Aorta (tissue), 5 donors: ENCODE measurements at regions not wholly inside any gene's neighbourhood (a gene's known extent, or its start where the extent isn't known, plus 50 kb on each side); places are given as distances from the start of the nearest gene placed in this dataset.
A peak's percentile ranks its signal among the peaks of the same experiment; 100 is the strongest.

Experiments
- ATAC-seq: fragments of 200-7000 bp; cut with Tn5 transposase; one replicate; pipeline ENCODE4 v1.9.1; 2022; ENCODE audit warnings: moderate library complexity; ENCODE audit not compliant: low FRiP score
- DNase-seq, 2 donors: peaks; one replicate each; pipeline ENCODE4 v3.0.0-alpha.2; 2020
- H3K27ac ChIP-seq, 2 donors: one replicate each; pipeline ENCODE4 v1.5.1; 2013; ENCODE audit warnings: low read length in 2 of 2, mild to moderate bottlenecking in 2 of 2, moderate library complexity in 2 of 2, control low read depth in 1 of 2, inconsistent platforms in 1 of 2, low read depth in 1 of 2
- H3K27me3 ChIP-seq, 2 donors: one replicate each; pipeline ENCODE4 v1.6.1; 2013; ENCODE audit warnings: control low read depth in 1 of 2, low read length in 1 of 2, mild to moderate bottlenecking in 1 of 2, moderate library complexity in 1 of 2; ENCODE audit not compliant: insufficient read depth in 2 of 2, control insufficient read depth in 1 of 2
- H3K36me3 ChIP-seq, 2 donors: one replicate each; pipeline ENCODE4 v1.6.1; 2013; ENCODE audit warnings: control low read depth in 1 of 2, low read length in 1 of 2, mild to moderate bottlenecking in 1 of 2; ENCODE audit not compliant: insufficient read depth in 2 of 2, control insufficient read depth in 1 of 2
- H3K4me1 ChIP-seq, 2 donors: one replicate each; pipeline ENCODE4 v1.6.1; 2013; ENCODE audit warnings: low read length in 2 of 2, control low read depth in 1 of 2, mild to moderate bottlenecking in 1 of 2, moderate library complexity in 1 of 2; ENCODE audit not compliant: insufficient read depth in 2 of 2, control insufficient read depth in 1 of 2
- H3K4me3 ChIP-seq, 2 donors: one replicate each; pipeline ENCODE4 v1.5.1; 2013; ENCODE audit warnings: low read length in 2 of 2, control low read depth in 1 of 2, mild to moderate bottlenecking in 1 of 2
- H3K9me3 ChIP-seq: one replicate; pipeline ENCODE4 v1.6.1; 2013; ENCODE audit warnings: mild to moderate bottlenecking, low read length; ENCODE audit not compliant: control insufficient read depth
- WGBS, 2 donors: extraction: QIAGEN DNeasy Blood & Tissue Kit; methylation state at CpG; one replicate each; pipeline ENCODE4 v1.1.7; 2013; 5-methylcytosine and 5-hydroxymethylcytosine counted together
- intact Hi-C, 2 donors: fragments of 100-400 bp; cut with DNase I; formaldehyde crosslinking; loops; one replicate each; pipeline versions ENCODE4 v1.14.2 to v1.15.0; 2022
- donor health status: healthy with polysubstance abuse.
- donor health status: Bipolar disorder and iron deficiency.
- donor health status: DM: no; HTN: no; CAD: no.
- donor health status: DM: no; HTN: no; CAD: no.
- donor health status: DM: yes; HTN: yes; CAD: no.

- Histone ChIP-seq H3K9me3 (no peaks in the 10 kb centered on the region), H3K27me3 (no peaks in the 10 kb centered on the region), H3K4me1 (no peaks in the 10 kb centered on the region), H3K4me3 (no peak overlapping the region), H3K27ac (no peak overlapping the region), H3K36me3 (no peaks in the 10 kb centered on the region)
- no peak for DNase-seq
- intact Hi-C loops = no loop called here
- ATAC-seq = no peak
Observed at GRCh38 chr3:103170651-103171050, 735.8 kb downstream of the ZPLD1 start.

GRCh38 chr3:103173940-103174339 lies 739.1 kb downstream of the ZPLD1 start:
- 96 to 98% methylated on average over 1 of the region's 1 CpG for WGBS, 2 donors
- no peaks in the 10 kb centered on the region for H3K27me3 ChIP-seq
- no peak overlapping the region for H3K27ac ChIP-seq
- H3K4me1 ChIP-seq = no peaks in the 10 kb centered on the region
- no peak overlapping the region for H3K4me3 ChIP-seq
- intact Hi-C loops = no loop called here
- ATAC-seq (no peak), DNase-seq (no peak)
- H3K36me3 ChIP-seq = no peaks in the 10 kb centered on the region
- H3K9me3 ChIP-seq = no peaks in the 10 kb centered on the region

- Histone ChIP-seq H3K4me3 (no peak overlapping the region), H3K27me3 (no peaks in the 10 kb centered on the region), H3K4me1 (no peaks in the 10 kb centered on the region), H3K27ac (no peak overlapping the region), H3K9me3 (no peaks in the 10 kb centered on the region), H3K36me3 (no peaks in the 10 kb centered on the region)
- DNase-seq = no peak
- intact Hi-C loops = no loop called here
- ATAC-seq = no peak
Observed at GRCh38 chr3:103181160-103181559, 746.3 kb downstream of the ZPLD1 start.

GRCh38 chr3:103184772-103185171 lies 750.0 kb downstream of the ZPLD1 start:
- no peak for DNase-seq
- Histone ChIP-seq H3K4me3 (no peak overlapping the region), H3K27ac (no peak overlapping the region), H3K4me1 (no peaks in the 10 kb centered on the region), H3K36me3 (no peaks in the 10 kb centered on the region), H3K27me3 (no peaks in the 10 kb centered on the region), H3K9me3 (no peaks in the 10 kb centered on the region)
- intact Hi-C loops = no loop called here
- ATAC-seq = no peak

- intact Hi-C loops = no loop called here
- no peaks in the 10 kb centered on the region for H3K27me3 ChIP-seq
- ATAC-seq (no peak), DNase-seq (no peak)
- no peak overlapping the region for H3K27ac ChIP-seq
- H3K4me1 ChIP-seq = no peaks in the 10 kb centered on the region
- no peaks in the 10 kb centered on the region for H3K9me3 ChIP-seq
- H3K36me3 ChIP-seq = no peaks in the 10 kb centered on the region
- H3K4me3 ChIP-seq = no peak overlapping the region
Observed at GRCh38 chr3:103189941-103190340, 755.1 kb downstream of the ZPLD1 start.

- H3K36me3 ChIP-seq = no peaks in the 10 kb centered on the region
- no peaks in the 10 kb centered on the region for H3K9me3 ChIP-seq
- intact Hi-C loops = no loop called here
- no peak overlapping the region for H3K27ac ChIP-seq
- ATAC-seq = no peak
- no peaks in the 10 kb centered on the region for H3K4me1 ChIP-seq
- H3K27me3 ChIP-seq = no peaks in the 10 kb centered on the region
- no peak overlapping the region for H3K4me3 ChIP-seq
- DNase-seq = no peak
- WGBS, 2 donors = 6 to 15% methylated on average over 4 of the region's 4 CpGs
Observed at GRCh38 chr3:103195216-103195615, 760.4 kb downstream of the ZPLD1 start.

GRCh38 chr3:103203441-103203840 lies 768.6 kb downstream of the ZPLD1 start:
- H3K36me3 ChIP-seq = no peaks in the 10 kb centered on the region
- no peaks in the 10 kb centered on the region for H3K9me3 ChIP-seq
- DNase-seq (no peak), ATAC-seq (no peak)
- H3K4me3 ChIP-seq = no peak overlapping the region
- no peaks in the 10 kb centered on the region for H3K4me1 ChIP-seq
- intact Hi-C loops = no loop called here
- H3K27me3 ChIP-seq = no peaks in the 10 kb centered on the region
- no peak overlapping the region for H3K27ac ChIP-seq
- WGBS, 2 donors = 90 to 97% methylated on average over 4 of the region's 4 CpGs

- Histone ChIP-seq H3K9me3 (peaks cover 2% of the 10 kb centered on the region), H3K27me3 (no peaks in the 10 kb centered on the region), H3K4me1 (no peaks in the 10 kb centered on the region), H3K27ac (no peak overlapping the region), H3K4me3 (no peak overlapping the region), H3K36me3 (no peaks in the 10 kb centered on the region)
- ATAC-seq (no peak), DNase-seq (peak in 1 of 2 donors; percentile 34)
- WGBS, 2 donors = 12 to 16% methylated on average over 7 of the region's 7 CpGs
- intact Hi-C loops = no loop called here
Observed at GRCh38 chr3:103210583-103210982, 775.8 kb downstream of the ZPLD1 start.

- H3K4me3 ChIP-seq = no peak overlapping the region
- ATAC-seq (no peak), DNase-seq (no peak)
- H3K9me3 ChIP-seq = no peaks in the 10 kb centered on the region
- intact Hi-C loops = no loop called here
- no peaks in the 10 kb centered on the region for H3K27me3 ChIP-seq
- no peak overlapping the region for H3K27ac ChIP-seq
- 15 to 64% methylated on average over 1 of the region's 1 CpG for WGBS, 2 donors
- no peaks in the 10 kb centered on the region for H3K36me3 ChIP-seq
- no peaks in the 10 kb centered on the region for H3K4me1 ChIP-seq
Observed at GRCh38 chr3:103218146-103218545, 783.3 kb downstream of the ZPLD1 start.

GRCh38 chr3:103218793-103219192 lies 784.0 kb downstream of the ZPLD1 start:
- Histone ChIP-seq H3K36me3 (no peaks in the 10 kb centered on the region), H3K4me1 (no peaks in the 10 kb centered on the region), H3K27me3 (no peaks in the 10 kb centered on the region), H3K27ac (no peak overlapping the region), H3K4me3 (no peak overlapping the region), H3K9me3 (no peaks in the 10 kb centered on the region)
- 93 to 95% methylated on average over 1 of the region's 1 CpG for WGBS, 2 donors
- no peak for ATAC-seq
- intact Hi-C loops = no loop called here
- DNase-seq = no peak
